HG02759 (cell line): ENCODE measurements at regions not wholly inside any gene's neighbourhood (a gene's known extent, or its start where the extent isn't known, plus 50 kb on each side); places are given as distances from the start of the nearest gene placed in this dataset.

Experiments used
- ATAC-seq: cut with Tn5 transposase; IDR thresholded peaks from one replicate; pipeline ENCODE4 v1.9.1; 2021; ENCODE audit warnings: mild to moderate bottlenecking, moderate library complexity; ENCODE audit not compliant: unreplicated experiment

DNA sequence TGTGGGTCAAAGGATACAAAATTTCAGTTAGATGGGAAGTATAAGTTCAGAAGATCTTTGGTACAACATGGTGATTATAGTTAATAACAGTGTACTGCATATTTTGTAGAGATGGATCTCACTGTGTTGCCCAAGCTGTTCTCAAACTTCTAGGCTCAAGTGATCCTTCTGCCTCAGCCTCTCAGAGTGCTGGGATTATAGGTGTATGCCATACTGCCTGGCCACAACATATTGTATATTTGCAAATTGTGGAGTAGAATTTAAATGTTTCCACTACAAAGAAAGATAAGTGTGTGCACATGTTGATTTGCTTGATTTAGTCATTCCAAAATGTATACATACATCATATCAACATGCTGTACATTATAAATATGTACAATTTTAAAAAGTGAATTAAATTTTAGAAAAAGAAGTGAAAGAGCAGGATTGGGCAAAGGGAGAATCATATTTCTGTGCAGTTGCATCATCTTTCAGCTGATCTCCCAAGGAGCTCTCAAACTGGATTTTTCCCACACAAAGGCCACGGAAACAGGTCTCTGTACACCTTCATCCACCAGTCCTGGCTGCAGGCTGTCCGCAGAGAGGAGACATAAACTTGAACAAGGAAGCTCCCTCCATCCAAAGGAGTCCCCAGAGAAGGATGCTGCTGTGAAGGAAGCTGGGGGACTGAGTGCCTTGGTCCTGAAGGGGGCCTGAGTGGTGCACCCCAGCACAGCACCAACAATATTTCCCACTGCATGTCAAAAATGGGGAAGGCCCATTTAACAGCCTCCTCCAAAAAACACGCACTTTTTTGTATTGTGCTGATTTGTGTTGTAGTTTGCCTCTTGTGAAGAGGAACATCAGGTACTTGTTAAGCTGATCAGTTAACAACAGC is 217.1 kb upstream of the GHITM start:
- no peak for ATAC-seq

DNA sequence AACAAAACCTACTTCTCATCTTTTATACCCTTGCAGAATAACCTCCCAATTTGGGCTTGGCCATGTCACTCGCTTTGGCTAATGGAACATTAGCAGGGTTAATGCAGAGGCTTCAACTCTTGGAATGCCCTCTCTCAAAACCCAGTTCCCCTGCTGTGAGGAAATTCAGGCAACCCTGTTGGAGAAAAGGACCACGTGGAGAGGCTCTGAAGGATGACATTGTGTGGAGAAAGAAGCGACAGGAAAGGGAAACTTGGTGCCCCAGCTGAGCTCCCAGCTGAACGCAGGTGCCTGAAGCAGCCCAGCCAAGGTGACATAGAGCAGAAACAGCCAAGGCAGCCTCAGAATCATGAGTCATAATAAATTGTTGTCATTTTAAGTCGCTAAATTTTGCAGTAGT is 214.2 kb upstream of the GHITM start:
- no peak for ATAC-seq

DNA sequence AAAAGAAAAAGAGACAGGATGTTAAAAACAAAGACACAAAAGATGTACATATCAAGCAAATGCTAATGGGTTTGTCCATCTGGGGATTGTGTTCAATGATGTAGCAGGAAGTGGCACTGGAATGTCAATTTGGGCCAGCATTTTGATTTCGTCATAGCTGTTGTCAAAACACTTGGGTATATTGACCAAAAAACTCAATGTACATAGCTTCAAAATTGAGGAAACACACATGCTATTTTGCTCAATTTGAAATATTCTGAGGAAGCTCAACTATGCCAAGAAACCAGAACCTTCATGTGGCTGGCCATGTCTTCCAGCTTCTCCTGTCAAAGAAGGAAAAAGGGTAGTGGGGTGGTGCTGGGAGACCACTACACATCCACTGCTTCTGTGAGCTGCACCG is 212.7 kb upstream of the GHITM start:
- ATAC-seq = no peak

DNA sequence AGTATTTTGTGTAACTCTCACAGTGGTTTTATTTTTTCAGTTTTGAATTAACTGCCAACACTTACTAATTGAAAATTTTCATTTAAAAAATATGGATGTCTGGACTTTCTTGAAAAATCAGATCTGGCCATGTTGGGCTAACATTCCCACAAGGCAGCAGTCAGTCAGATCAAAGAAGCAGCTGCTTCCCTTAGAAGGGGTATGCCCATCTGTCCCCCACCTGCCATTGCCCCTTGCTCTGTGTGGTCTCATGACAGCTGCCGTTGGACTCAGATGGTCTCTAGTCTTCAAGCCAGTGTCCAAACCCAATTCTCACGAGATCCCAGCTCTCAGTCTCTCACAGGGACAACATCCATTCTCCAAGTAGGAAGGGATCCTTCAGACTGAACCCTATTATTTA is 212.1 kb upstream of the GHITM start:
- no peak for ATAC-seq

DNA sequence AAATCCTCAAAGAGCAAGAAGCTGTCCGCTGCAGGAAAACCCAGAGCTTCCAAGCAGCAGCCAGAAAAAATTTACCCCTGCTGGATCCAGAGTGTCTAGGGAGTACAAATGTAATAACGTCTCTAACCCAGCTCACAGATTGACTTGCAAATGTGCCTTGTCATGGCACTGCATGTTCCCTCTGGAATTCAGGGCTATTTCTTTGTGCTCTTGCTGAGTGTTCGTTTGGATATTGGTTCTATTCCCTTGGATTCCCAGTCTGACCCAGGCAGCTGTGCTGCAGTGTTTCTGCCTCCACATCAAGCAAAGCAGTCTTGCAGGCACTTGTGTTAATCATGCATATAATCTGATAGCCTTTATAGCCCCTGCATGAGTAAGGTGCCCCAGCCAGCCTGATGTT is 209.9 kb upstream of the GHITM start:
- no peak for ATAC-seq

DNA sequence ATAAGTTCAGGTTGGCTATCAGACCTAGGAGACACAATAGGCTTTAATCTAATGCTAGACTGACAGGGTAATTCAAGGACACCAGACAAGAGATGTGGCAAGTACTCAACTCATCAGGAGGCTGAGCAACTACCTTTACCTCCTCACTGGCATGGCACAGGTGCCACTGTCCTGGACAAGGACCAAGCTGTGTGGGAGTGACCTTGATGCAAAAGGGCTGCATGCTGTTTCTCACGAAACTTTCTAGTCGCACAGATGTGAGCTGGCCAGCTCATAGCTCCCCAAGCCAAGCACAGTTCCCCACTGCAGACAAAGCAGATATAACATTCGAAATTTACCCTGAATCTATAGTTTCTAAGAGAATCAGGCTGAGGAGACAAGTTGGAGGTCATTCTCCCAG is 207.6 kb upstream of the GHITM start:
- ATAC-seq = no peak

DNA sequence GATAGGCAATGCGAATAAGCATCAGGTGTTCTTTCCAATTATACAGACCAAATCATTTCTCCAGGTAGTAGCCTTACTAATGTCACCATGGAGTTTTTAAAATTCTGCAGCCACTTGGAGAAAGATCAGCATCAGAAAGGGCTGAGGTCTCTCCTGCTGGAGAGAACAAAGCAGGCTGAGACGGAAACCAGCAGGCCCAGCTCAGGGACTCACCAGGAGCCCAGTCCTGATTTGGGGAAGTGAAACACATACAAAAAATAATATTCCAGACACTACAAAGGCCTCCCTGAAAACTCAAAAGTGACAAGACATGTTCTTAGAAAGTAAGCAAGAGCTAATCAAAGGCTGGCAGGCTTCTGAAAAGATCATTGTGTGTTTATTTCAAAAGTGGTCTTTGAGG is 207.1 kb upstream of the GHITM start:
- no peak for ATAC-seq

DNA sequence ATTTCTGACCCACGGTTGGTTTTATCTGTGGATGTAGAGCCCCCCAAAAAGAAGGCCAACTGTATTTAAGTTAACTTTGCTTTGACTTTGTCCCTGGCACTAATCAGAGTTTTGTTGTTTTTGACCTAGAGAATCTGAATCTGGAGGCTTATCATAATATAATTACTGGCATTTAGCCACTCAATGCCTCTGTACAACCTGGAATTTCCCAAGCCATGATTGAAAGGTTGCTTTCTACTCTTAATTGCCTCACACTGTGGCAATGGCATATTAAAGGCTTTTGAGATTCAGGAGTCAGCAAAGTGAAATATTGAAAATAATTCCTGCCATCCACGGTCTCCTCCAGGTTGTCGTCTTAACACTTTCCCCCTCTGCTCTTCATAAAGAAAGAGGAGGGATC is 205.2 kb upstream of the GHITM start:
- no peak for ATAC-seq

DNA sequence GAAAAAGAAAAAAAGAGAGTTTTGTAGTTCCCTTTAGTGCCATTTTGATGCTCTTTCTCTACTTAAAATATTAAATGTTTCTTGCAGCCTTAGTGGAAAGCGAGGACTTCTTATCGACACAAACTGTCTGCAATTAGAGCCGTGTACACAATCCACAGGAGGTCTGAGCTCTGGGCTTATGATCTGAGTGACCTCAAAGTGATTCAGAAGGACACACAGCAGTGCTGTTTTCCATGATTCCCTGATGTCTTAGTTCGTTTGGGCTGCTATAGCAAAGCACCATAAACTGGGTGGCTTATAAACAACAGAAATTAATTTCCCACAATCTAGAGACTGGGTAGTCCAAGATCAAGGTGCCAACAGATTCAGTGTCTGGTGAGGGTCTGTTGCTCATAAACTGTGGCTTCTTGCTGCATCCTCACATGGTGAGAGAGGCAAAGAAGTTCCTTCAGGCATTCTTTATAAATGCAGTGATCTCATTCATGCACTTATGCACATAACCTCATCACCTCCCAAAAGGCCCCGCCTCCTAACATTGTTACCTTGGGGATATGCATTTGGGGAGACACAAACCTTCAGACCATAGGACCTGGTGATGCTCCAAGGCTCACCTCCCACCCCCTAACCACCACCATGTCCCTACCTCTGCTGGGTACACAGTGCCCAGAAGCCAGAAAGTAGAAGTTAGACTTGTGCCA is 204.5 kb upstream of the GHITM start:
- no peak for ATAC-seq

DNA sequence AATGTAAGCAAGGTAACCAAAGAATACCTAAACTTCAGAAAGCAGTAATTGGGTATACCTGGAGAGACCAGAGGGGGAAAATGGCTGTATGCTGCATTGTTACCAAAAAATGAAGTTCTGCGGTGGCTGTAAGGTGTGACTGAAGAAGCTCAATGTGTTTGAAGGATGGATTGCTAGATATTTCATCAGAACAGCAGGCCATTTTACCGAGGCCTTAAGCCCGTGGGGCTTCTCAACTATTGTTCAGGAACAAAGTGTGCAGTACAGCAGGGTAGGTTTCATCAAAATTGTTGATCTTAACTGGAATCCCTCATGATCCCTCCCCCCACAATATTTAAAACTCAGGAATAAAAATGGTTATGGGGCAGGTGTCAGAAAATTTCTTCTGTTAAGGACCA is 204.0 kb upstream of the GHITM start:
- ATAC-seq = no peak

DNA sequence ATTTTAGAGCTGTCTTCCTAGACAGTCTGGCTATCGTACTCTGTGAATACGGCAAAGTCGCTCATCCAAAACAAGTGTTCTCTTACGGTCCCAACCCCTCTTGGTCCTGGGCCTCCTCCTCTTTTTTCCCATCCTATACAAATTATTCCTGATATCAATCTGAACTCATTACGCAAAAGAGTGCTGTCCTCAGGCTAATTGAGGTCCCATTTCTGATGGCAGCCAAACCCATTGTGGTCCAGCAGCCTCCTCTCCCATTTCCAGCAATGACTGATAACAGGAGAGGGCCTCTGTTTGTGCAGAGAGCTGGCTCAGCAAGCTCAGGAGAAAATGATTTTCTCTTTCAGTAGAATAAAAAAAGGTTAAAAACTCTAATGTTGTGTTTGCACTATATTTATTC is 203.4 kb upstream of the GHITM start:
- no peak for ATAC-seq

DNA sequence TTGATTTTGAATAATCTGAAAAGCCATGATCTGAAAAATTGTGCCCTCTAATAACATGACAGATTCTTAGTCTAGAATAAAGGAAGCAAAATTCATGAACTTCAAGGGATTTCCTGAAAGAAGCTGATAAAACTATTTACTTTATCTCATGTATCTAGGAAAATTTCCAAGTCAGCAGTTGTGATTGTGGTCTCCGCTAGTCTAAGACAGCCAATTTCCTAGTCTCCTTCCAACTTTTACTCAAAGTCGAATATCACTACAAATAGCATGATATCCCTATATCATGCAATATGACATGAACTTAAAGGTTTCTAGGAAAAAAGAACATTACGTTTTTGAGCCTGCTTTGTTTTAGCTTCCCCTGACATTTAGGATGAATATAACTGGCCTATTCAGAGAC is 202.1 kb upstream of the GHITM start:
- ATAC-seq = no peak

DNA sequence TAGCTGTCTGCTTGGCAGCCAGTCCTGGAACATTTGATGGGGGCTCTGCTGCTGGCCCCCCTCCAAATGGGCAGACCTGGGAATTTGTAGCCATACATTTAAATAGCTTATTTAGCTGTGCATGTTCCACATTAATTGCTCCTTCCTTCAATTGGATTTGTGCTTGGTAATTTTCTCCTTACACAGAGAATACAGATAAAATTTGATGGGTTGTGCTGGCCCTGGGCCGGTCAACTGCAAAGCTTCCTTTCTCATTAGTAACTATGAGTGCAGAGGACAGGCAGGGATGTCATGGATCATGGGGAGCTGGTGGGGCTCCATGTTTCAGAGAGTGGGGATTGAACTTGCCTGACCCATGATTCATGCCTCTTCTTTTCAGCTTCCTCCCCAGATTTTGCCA is 201.5 kb upstream of the GHITM start:
- ATAC-seq = no peak

DNA sequence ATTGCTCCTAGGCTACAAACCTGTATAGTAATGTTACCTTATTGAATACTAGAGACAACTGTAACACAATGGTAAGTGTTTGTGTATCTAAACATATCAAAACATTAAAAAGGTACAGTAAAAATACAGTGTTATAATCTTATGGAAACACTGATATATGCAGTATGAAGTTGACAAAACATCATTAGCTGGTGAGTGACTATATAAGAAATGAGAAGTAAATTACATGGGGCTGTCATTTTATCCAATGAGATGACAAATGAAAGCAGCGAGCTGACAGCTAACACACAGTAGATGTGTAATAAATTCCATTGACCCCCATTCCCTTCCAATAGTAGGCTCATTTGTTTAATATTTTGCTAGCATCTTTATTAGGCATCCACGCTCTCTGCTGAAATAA is 198.1 kb upstream of the GHITM start:
- ATAC-seq = no peak

DNA sequence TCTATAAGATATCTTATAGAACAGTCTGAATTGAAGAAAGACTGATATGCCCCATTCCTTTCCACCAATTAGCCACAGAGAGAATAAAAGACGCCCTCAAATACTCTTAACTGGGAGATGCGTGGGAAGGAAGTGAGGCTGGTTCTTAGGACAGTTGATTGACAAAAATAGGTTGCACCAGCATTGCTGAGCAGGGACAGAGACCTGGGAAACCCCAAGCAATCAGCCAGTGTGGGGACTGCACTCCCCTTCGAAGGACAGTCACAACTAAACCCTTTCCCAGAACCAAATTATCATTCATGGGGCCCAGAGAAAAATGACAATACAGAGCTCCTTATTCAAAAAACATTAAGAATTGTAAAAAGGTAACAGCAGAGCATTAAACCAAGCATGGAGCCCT is 196.9 kb upstream of the GHITM start:
- no peak for ATAC-seq

DNA sequence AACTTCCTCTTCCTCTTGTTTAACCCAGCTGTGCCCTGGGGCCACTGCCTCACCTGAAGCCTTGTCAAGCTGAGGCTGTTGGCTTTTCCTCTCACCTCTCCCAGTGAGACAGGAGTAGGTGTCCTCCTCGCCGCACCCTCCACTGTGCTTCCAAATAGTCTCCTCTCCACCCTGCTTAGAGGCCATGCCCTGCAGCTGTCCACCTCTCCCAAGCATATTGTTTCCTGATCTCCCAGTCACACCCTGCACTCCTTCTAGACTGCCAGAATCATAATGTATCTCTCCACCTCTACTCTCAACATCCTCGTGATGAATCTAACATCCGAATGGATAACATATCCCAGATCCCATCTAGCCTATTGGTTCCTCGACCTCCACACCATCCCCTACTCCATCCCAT is 196.3 kb upstream of the GHITM start:
- no peak for ATAC-seq

DNA sequence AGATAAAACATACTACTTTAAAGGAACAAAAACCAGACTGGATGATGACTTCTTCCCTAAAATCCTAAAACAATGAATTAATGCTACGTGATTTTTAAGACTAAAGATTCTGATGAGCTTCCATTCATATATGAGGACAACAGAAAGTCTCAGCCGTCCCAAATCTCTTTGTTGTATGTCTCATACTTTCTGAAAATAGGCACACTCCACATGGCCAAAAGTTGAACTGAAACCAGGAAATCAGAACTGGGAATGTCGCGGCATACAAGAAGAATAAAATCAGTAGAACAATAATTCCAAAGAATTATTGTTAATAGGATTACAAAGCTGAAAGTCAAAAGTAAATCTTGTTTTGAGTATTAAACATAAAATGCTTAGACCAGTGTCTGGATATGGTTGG is 195.4 kb upstream of the GHITM start:
- no peak for ATAC-seq

DNA sequence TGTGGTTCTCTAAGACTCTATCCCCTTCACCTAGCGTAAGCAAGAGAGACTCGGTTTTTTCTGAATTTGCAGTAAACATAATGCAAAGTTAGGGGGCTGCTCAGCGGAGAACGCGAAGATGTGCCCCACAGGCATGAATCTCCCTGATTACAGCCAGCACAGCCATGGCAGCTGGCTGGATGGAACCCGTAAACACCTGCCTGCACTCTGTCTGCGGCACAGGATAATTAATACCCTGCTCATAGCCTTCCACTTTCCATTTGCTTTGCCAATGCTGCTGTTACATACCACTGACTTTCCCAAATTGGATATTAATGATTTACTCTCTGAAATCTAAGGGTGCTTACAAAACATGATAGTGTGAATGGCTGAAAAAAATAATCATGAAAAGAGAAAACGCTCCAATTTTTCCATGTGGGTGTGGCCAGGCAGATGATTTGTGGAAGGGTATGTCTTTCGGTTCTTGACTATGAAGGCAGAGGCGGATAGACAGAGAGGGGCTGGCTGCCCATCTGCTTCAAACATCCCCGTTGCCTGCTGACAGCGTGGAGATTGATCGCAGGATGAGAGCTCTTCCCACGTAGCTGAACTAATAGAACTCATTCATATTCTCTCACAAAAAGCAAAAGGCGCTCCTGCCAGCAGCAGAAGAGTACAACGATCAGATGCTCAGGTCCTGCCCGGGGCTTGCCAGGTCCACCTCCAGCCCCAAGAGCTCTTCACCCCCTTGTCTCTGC is 193.2 kb upstream of the GHITM start:
- ATAC-seq = no peak

DNA sequence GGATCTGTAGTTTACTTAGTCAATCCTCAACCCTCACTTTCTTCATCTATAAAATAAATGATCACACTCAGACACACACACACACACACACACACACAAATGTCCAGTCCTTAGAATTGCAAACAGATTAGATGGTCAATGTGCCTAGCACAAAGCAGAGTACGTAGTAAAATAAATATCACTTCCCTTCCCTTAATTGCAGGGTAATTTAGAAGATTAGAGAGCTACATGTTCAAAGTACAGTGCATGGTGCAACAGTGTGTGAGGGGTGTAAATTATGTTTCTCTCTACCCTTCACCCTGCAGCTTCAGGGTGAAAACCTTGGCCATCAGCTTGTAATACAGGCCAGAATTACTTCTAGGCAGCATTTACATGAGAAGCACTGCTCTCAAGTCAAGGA is 187.0 kb upstream of the GHITM start:
- ATAC-seq = no peak

DNA sequence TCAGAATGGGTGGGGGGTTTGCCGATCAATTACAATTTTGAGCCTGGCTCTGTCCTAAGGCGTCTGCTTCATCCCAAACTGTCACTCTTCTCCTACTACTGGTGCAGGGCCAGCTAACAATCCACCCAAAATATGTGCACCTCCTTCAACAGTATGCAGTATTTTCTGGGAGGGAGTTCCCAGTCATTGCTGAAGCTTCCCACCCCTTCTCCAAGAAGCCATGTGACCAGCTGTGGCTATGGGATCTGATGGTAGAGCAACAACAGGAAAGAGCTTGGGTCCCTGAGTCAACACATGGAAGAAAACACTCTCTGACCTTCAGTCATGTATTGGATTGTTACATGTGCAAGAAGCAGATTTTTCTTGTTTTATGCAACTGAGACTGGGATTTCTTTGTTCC is 185.7 kb upstream of the GHITM start:
- ATAC-seq = no peak

DNA sequence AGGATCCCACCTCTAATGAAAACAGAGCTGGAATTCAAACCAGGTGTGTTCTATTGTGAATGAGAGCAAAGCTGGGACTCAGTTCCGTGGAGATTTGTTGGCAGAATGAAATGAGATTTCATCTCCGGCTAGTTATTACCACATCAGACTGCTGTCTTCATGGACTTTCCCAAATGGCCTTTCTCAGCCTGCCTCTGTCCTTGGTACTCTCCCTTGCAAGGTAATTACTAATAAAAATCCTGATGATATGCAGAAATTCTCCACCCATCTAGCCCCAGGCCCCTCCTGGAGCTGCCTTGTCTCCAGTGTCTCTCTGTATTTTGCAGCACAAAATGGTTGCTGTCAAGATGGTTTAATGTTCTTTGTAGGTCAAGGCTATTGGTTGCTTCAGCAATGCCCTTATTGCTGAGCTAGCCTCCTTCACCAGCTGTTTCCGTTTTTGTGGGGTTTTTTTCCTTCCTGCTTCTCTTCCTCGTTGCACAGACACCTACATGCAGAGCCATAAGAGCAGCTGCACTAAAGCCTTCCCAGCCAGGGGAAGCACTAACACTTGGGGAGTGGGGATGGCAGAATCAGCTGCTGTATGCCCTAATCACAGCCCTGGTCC is 185.0 kb upstream of the GHITM start:
- ATAC-seq = no peak

DNA sequence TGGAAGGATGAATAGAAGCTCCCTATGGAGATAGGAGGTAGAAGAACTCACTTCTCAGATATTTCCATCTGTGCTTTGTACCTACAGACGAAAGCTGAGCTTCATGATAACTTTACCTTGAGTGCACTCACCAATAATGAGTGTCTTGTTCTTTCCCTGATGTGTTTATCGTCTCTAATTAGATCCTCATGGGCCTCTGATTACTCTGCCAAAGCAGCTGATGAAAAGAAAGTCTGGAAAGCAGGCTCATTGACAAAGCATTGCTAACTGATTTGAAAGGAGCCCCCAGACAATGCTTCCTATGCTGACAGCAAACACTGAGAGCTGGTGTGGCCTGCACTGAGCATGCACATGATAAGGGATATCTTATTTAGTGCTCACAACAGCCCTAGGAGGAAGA is 183.9 kb upstream of the GHITM start:
- no peak for ATAC-seq
